Heart left ventricle (tissue), 13 donors: ENCODE measurements at regions not wholly inside any gene's neighbourhood (a gene's known extent, or its start where the extent isn't known, plus 50 kb on each side); places are given as distances from the start of the nearest gene placed in this dataset.

Experiments used
- CTCF ChIP-seq, 12 donors: fragments of 200-600 bp; sonication (generic) in 4 of 12; IDR thresholded peaks; one replicate each; pipeline versions ENCODE4 v1.5.0 to v1.8.0; 2018 to 2022; ENCODE audit warnings: antibody characterized with exemption in 12 of 12, mild to moderate bottlenecking in 5 of 12
- POLR2A ChIP-seq, 2 donors: fragments of 450-650 bp; IDR thresholded peaks; one replicate each; pipeline ENCODE4 v1.6.1; 2017; ENCODE audit warnings: antibody characterized with exemption in 2 of 2, mild to moderate bottlenecking in 2 of 2, moderate library complexity in 2 of 2
- donor health status: ischemic (EF 13 %, LVEDD 7.1; RV severe dilation, severe dysfunction).
- donor health status: DM: no; HTN: yes; CAD: no.
- donor health status: DM: no; HTN: no; CAD: no.
- donor health status: ischemic (EF 25% LVEDD 6.9; RV normal size, moderate dysfunction).
- donor health status: ischemic (EF 25% LVEDD 5.7; RV mildly dilated, moderate dysfunction).
- donor health status: ischemic (EF 35%, LVEDD 5.7; RV mildly dilated, moderate dysfunction).
- donor health status: nonischemic (EF 11% LVEDD 7.7; RV severe dilation, severe dysfunction).
- donor health status: DM: yes; HTN: yes; CAD: no.
- donor health status: PGD.
- donor health status: ischemic (EF 29% LVEDD 5.4; RV normal size, mild dysfunction).
- donor health status: nonischemic (EF 23%, LVEDD 6.1; RV moderate dilation, normal function).

DNA sequence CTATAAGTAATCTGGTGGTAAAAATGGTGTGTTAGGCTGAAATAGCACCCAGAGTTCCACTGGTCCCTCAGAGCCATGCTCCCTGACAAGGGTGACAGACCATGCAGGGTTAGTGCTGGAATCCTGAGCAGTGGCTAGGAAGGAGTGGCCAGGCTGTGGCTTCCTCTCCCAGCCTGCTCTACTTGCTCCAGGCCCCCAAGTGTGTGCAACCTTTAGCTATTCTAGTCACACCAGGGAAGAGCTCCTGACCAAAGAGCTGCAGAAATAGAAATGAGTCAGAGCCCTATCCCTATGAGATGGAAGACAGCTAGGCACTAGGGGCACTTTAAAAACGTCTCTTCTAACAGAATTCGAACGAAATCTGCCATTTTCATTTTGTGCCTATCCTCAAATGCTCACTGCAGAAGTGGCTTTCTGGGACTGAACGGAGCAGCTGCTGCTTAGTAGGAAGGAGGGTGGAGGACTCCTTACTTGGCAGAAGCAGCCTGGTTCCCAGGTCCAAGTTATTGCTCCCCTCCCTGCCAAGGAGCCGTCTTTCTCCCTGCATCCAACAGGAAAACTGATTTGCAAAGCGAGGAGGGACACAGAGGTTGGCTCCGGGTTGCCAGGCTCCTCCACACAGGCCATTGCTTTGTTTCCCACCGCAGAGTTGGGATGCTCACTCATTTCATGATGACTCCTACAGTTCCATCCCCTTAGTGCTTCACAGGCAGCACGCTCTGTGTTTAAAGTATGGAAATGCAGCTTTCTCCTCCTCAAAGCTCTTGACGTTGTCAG lies 754.5 kb downstream of the C6orf118 start:
- TF ChIP-seq CTCF (IDR thresholded peaks at IDR 0.05) (no peak), POLR2A (IDR thresholded peaks at IDR 0.05) (no peak)
